ENCODE measurements at regions not wholly inside any gene's neighbourhood (a gene's known extent, or its start where the extent isn't known, plus 50 kb on each side); places are given as distances from the start of the nearest gene placed in this dataset.

- TF ChIP-seq CTBP1 (IDR thresholded peaks at IDR 0.05; ENCODE audit: borderline replicate concordance) (no peak), SUZ12 (IDR thresholded peaks at IDR 0.05) (no peak), FOXM1 (IDR thresholded peaks at IDR 0.05; ENCODE audit: borderline replicate concordance) (no peak), ELF4 (IDR thresholded peaks at IDR 0.05) (no peak)
- TF ChIP-seq, protein P1, sequence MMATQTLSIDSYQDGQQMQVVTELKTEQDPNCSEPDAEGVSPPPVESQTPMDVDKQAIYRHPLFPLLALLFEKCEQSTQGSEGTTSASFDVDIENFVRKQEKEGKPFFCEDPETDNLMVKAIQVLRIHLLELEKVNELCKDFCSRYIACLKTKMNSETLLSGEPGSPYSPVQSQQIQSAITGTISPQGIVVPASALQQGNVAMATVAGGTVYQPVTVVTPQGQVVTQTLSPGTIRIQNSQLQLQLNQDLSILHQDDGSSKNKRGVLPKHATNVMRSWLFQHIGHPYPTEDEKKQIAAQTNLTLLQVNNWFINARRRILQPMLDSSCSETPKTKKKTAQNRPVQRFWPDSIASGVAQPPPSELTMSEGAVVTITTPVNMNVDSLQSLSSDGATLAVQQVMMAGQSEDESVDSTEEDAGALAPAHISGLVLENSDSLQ (IDR thresholded peaks at IDR 0.05) = no peak
These were observed 220.0 kb downstream of the SPCS3 start for GRCh38 chr4:176539785-176540175.

Data from HEK293T (cell line).